ENCODE measurements at regions not wholly inside any gene's neighbourhood (a gene's known extent, or its start where the extent isn't known, plus 50 kb on each side); places are given as distances from the start of the nearest gene placed in this dataset.
"Not testable (repeated sequence)": the region's sequence is repeated elsewhere in the genome, so short reads cannot be mapped to it uniquely, and the experiment has no call there.

DNA sequence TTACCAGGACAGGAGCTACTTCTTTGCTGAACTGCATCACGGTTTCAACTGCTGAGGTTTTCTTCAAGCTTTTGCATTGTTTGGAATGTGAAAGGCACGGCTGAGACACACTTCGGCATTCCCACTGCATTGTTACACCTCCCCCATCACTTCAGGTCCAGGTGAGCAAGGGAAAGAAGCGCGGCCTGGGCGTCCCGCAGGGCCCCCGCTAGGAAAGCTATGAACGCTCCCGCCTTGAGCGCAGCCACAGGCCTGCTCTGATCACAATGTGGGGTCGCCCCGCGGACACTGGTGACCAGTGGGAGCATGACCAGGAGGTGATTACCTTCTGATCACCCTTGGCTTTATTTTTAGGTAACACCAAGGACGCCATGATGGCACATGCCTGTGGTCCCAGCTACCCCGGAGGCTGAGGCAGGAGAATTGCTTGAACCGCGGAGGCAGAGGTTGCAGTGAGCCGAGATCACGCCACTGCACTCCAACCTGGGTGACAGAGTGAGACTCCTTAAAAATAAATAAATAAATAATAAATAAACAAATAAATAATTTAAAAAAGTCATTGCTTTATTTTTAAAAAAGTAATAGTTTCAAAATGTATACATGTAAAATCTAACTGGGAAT, 82.2 kb upstream of the ANTXRL start:
- DNase-seq = not testable (repeated sequence)

DNA sequence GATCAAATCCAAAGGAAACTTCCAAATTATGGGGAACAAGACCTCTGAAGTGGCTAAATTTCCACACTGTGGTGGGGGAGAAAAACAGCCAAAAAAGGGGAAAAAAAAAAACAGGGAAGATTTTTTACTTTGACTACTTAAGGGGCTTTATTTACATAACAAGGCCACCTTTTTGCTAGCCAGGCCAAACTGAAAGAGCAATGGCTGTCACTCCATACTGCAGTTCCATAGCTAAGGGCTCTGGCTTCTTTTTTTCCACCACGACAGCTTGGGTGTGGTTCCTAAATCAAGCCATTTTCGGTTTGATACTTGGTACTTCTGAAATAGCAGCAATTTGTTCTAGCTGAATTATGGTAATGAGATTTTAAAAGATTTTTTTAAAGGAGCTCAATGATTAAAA, 76.4 kb upstream of the ANTXRL start:
- not testable (repeated sequence) for DNase-seq

GRCh38 chr10:46215426-46215825, 71.4 kb upstream of the ANTXRL start:
- no peak for DNase-seq

- no peak for DNase-seq
These were observed 70.7 kb upstream of the ANTXRL start for GRCh38 chr10:46216003-46216634.

- peak; percentile 40 for DNase-seq
These were observed 69.7 kb upstream of the ANTXRL start for GRCh38 chr10:46216836-46217751.

DNA sequence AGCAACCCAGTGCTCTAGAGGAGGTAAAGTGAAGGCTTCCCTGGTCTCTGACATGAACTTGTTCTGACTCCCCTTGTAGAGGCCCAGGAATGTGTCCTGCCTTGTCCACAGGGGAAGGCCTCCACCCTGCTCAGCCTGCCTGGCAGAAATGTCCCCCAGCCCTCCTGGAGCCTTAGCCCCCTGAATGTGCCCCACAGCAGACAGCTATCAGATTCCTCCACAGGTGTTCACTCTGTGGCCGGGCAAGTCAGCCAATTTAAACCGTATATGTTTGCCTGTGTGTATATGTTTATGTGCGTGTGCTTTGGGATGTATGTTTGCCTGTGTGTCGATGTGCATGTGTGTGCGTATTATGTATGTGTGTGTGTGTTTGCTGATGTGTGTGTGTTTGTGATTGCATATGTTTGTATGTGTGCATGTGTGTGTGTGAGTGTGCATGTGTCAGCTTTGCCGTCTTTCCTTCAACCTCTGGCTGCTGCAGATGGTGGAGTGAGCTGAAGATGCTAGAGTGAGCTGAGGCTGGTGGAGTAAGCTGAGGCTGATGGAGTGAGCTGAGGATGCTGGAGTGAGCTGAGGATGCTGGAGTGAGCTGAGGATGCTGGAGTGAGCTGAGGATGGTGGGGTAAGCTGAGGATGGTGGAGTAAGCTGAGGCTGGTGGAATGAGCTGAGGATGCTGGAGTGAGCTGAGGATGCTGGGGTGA, 68.9 kb upstream of the ANTXRL start:
- no peak for DNase-seq

DNA sequence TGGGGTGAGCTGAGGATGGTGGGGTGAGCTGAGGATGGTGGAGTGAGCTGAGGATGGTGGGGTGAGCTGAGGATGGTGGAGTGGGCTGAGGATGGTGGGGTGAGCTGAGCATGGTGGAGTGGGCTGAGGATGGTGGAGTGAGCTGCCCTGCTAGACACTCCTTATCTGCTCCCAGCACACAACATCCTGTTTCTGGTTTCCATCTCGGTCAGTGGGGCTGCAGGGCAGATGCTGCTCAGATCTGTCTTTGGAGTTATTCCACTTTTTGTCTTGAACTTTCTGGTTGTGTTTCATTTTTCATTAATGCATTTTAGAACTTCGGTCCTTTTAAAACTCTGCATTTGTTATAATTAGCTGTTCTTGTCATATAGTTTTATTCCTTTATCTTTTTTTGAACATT, 67.9 kb upstream of the ANTXRL start:
- DNase-seq = peak; percentile 3

- not testable (repeated sequence) for DNase-seq
These were observed 67.3 kb upstream of the ANTXRL start for GRCh38 chr10:46219431-46219990.

GRCh38 chr10:46220187-46220586, 66.6 kb upstream of the ANTXRL start:
- DNase-seq = no peak

DNA sequence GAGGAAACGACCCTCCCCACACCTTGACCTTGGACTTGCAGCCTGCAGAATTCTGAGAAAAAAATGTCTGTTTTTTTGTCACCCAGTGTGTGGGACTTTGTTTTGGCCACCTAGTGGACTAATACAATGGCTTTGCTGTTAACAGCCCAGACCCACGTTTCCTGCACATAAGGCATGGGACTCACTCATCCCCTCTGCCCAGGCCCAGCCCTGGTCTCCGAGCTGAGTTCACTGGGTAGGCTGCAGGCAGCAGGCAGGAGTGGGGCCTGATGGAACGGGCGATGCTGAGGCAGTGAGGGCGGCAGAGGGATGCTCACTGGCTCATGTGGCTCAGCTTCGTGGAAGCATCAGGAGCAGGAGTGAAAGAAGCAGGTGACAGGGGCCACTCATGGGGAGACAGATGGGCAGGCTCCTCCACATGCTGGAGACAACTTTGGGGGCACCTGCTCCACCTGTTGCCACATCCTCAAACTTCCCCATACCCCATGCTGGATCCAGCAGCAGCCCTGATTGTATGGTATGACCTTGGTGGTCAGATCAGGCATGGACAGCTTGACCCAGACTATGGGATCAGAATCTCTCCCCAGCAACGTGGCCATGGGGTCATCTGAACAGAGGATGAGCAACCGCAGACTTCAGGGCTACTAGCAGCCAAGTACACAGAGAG, 65.8 kb upstream of the ANTXRL start:
- no peak for DNase-seq

DNA sequence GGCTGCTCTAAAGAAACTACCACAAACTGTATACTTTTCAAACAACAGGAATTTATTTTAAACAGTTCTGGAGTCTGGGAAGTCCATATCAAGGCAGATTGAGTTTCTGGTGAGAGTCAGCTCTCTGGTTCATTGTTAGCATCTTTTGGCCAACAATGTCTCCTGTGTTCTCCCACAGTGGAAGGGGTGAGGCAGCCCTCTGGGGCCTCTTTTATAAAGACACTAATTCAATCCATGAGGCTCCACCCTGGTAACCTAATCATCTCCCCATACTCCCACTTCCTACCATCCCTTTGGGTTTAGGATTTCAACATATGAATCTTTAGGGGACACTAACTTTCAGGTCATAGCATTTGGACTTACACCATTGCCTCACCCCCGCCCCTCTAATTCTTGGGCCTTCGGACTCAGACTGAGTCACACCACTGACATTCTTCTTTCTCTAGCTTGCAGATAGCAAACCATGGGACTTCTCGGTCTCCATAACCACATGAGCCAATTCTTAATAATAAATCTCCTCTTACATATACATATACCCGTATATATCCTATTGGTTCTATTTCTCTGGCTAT, 64.3 kb upstream of the ANTXRL start:
- DNase-seq = no peak

- DNase-seq = no peak
These were observed 63.7 kb upstream of the ANTXRL start for GRCh38 chr10:46223064-46223480.

DNA sequence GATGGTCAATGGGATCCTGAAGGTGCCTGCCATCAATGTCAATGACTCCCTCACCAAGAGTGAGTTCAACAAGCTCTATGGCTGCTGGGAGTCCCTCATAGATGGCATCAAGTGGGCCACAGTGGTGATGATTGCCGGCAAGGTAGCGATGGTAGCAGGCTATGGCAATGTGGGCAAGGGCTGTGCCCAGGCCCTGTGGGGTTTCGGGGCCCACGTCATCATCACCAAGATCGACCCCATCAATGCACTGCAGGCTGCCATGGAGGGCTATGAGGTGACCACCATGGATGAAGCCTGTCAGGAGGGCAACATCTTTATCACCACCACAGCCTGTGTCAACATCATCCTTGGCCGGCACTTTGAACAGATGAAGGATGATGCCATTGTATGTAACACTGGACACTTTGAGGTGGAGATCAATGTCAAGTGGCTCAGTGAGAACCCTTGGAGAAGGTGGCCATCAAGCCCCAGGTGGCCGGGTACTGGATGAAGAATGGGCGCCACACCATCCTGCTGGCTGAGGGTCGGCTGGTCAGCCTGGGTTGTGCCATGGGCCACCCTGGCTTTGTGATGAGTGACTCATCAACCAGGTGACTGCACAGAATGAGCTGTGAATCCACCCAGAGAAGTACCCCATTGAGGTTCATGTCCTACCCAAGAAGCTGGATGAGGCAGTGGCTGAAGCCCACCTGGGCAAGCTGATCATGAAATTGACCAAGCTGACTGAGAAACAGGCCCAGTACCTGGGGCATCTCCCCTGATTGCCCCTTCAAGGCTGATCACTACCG, 63.0 kb upstream of the ANTXRL start:
- no peak for DNase-seq

GRCh38 chr10:46224414-46224682, 62.4 kb upstream of the ANTXRL start:
- DNase-seq = no peak

- no peak for DNase-seq
These were observed 61.2 kb upstream of the ANTXRL start for GRCh38 chr10:46225597-46225996.

GRCh38 chr10:46226232-46226631, 60.6 kb upstream of the ANTXRL start:
- DNase-seq = no peak

DNA sequence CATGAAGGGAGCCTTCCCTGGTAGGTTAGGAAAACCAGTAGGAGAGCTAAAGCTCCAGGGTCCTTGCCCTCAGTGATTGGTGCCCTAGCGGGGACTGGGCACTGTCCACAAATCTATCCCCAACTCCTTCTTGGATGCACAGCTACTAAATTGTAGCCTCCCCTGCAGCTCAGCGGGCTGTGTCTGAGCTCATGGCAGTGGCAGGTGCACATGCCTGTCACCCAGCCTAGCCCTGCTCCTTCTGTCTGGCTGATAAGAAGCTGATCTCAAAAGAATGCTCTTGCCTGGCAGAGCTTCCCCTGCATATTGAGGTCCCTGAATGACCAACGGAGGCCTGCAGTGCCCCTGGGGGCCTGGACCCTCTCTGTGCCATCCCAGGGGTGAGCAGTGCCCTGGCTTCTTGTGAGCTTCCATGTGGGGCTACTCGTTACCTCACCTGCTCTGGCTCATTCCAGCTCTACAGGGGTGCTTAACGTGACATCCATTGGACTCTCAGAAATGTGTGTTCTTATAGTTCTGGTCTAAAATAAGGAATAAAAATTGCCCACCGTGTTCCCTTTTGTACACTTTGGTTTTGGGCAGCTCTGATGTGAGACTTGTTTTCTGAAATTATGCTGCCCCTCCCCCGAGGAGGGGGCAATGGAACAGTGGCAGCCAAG, 59.8 kb upstream of the ANTXRL start:
- no peak for DNase-seq

DNA sequence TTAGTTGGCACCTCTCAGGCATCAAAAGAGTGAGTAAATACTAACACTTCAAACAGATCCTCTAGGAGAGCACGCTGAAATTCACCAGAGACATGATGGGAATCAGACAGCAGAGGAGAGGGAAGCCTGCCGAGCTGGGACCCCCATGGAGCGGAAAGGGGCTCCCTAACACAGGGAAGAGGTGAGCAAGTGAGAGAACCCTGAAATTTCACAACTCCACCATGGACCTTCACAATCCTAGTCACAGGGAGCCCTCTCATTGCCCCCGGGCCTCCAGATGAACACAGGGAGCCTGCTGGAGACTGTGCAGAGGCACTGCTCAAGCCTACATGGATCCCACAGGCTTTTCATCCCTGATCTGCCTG, 59.2 kb upstream of the ANTXRL start:
- no peak for DNase-seq

GRCh38 chr10:46227936-46228562, 58.7 kb upstream of the ANTXRL start:
- peak; percentile 43 for DNase-seq

GRCh38 chr10:46228563-46229071, 58.2 kb upstream of the ANTXRL start:
- peak; percentile 50 for DNase-seq
